Neural cell (in vitro differentiated cells): ENCODE measurements at regions not wholly inside any gene's neighbourhood (a gene's known extent, or its start where the extent isn't known, plus 50 kb on each side); places are given as distances from the start of the nearest gene placed in this dataset.

ENCODE experiments used
- CTCF ChIP-seq: fragments of 450-650 bp; IDR thresholded peaks from 2 replicates; pipeline ENCODE4 v1.5.1; 2014; ENCODE audit warnings: antibody characterized with exemption, mild to moderate bottlenecking, moderate library complexity; ENCODE audit not compliant: poor library complexity, severe bottlenecking
- EZH2 ChIP-seq: fragments of 200-600, 300-800 bp; shearing (Covaris generic), sonication (generic); IDR thresholded peaks from 2 replicates; pipeline ENCODE4 v1.6.1; 2014; ENCODE audit warnings: antibody characterized with exemption, low read length, borderline replicate concordance, mild to moderate bottlenecking; ENCODE audit not compliant: insufficient read depth, poor library complexity, severe bottlenecking
- POLR2AphosphoS5 ChIP-seq: IDR thresholded peaks from 2 replicates; pipeline ENCODE4 v1.6.1; 2012
- REST ChIP-seq: IDR thresholded peaks from 2 replicates; pipeline ENCODE4 v1.6.1; 2012; ENCODE audit warnings: borderline replicate concordance

- TF ChIP-seq CTCF (no peak), EZH2 (no peak), REST (no peak), POLR2AphosphoS5 (no peak)
Observed at GRCh38 chr3:187975561-187976364, 178.2 kb upstream of the LPP start.
